ENCODE measurements at regions not wholly inside any gene's neighbourhood (a gene's known extent, or its start where the extent isn't known, plus 50 kb on each side); places are given as distances from the start of the nearest gene placed in this dataset.

GRCh38 chr17:70297397-70297796 is 128.1 kb downstream of the KCNJ2 start:
- H3K9me3 Mint-ChIP-seq = peaks cover 0 to 13% (median 6%) of the 10 kb centered on the region in 7 donors
- no peak overlapping the region for H3K27ac ChIP-seq (ENCODE audit: insufficient read depth, low read length, poor library complexity, severe bottlenecking)
- no peak overlapping the region for H3K27ac Mint-ChIP-seq
- no peak overlapping the region for H3K4me3 ChIP-seq (ENCODE audit: low read depth, low read length)
- no peak overlapping the region for H3K4me3 Mint-ChIP-seq
- no peak for ATAC-seq (ENCODE audit: low read depth in 2 of 2)
- H3K36me3 Mint-ChIP-seq = no peaks in the 10 kb centered on the region
- DNase-seq = no peak
- H3K4me1 Mint-ChIP-seq = no peaks in the 10 kb centered on the region
- H3K27me3 Mint-ChIP-seq = no peaks in the 10 kb centered on the region
- H3K9me3 ChIP-seq (ENCODE audit: control insufficient read depth in 2 of 2, low read length in 2 of 2) = peaks cover 0 to 1% of the 10 kb centered on the region in 2 experiments
- H3K27me3 ChIP-seq (ENCODE audit: control insufficient read depth, insufficient read depth, low read length) = no peaks in the 10 kb centered on the region
- no peaks in the 10 kb centered on the region for H3K4me1 ChIP-seq (ENCODE audit: control insufficient read depth, insufficient read depth, low read length, poor library complexity, severe bottlenecking)
- no peaks in the 10 kb centered on the region for H3K36me3 ChIP-seq (ENCODE audit: control insufficient read depth, insufficient read depth, low read length)

GRCh38 chr17:70298929-70299531 is 129.7 kb downstream of the KCNJ2 start:
- Mint-ChIP-seq H3K4me3 (peak overlapping the region in 1 of 4 donors; percentile 32), H3K36me3 (no peaks in the 10 kb centered on the region), H3K4me1 (no peaks in the 10 kb centered on the region), H3K27me3 (no peaks in the 10 kb centered on the region), H3K27ac (no peak overlapping the region), H3K9me3 (peaks cover 0 to 9% (median 7%) of the 10 kb centered on the region in 7 donors)
- H3K27ac ChIP-seq (ENCODE audit: insufficient read depth, low read length, poor library complexity, severe bottlenecking) = no peak overlapping the region
- H3K4me1 ChIP-seq (ENCODE audit: control insufficient read depth, insufficient read depth, low read length, poor library complexity, severe bottlenecking) = no peaks in the 10 kb centered on the region
- ATAC-seq (ENCODE audit: low read depth in 2 of 2) (no peak), DNase-seq (no peak)
- H3K4me3 ChIP-seq (ENCODE audit: low read depth, low read length) = no peak overlapping the region
- H3K9me3 ChIP-seq (ENCODE audit: control insufficient read depth in 2 of 2, low read length in 2 of 2) = peaks cover 0 to 1% of the 10 kb centered on the region in 2 experiments
- H3K36me3 ChIP-seq (ENCODE audit: control insufficient read depth, insufficient read depth, low read length) = no peaks in the 10 kb centered on the region
- H3K27me3 ChIP-seq (ENCODE audit: control insufficient read depth, insufficient read depth, low read length) = no peaks in the 10 kb centered on the region

DNA sequence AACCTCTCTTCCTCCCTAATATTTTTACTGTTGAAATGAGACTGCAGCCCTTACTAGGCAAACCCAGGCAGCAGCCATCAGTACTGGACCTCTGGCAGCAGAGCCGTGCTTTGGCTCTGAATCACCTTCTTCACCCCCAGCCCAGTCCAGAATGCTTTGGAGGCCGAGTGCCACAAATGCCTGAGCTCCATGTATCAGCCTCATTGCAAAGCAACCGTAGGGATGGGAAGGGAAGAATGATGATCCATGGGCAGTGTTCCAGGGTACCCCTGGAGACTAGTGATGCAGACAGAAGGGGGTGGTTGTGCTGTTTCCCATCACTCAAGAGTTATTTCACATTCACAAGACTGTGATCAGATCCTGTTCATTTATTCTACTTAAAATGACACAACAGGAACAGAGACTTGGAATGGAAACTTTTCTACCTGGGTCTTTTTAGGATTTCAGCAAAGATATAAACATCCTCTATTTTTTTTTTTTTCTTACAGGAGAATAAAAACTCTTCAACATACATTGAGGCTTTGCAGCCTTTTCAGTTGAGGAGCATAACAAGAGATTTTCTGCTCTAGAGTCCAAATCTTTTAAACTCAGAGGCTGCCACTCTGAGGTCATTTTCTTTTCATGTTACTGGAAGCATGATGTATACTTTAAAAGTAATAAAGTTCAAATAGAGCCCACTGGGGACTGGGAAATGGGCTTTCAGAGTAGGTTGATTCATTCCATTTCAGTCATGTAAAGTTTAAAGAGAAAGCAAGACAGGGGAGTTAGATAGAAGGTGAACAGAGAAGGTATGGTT is 138.3 kb downstream of the KCNJ2 start:
- no peak overlapping the region for H3K4me3 Mint-ChIP-seq
- peaks cover 0 to under 1% of the 10 kb centered on the region in 2 experiments for H3K9me3 ChIP-seq (ENCODE audit: control insufficient read depth in 2 of 2, low read length in 2 of 2)
- no peak overlapping the region for H3K4me3 ChIP-seq (ENCODE audit: low read depth, low read length)
- no peaks in the 10 kb centered on the region for H3K27me3 Mint-ChIP-seq
- H3K36me3 ChIP-seq (ENCODE audit: control insufficient read depth, insufficient read depth, low read length) = no peaks in the 10 kb centered on the region
- DNase-seq (no peak), ATAC-seq (ENCODE audit: low read depth in 2 of 2) (no peak)
- no peak overlapping the region for H3K27ac Mint-ChIP-seq
- no peaks in the 10 kb centered on the region for H3K4me1 Mint-ChIP-seq
- no peaks in the 10 kb centered on the region for H3K4me1 ChIP-seq (ENCODE audit: control insufficient read depth, insufficient read depth, low read length, poor library complexity, severe bottlenecking)
- no peak overlapping the region for H3K27ac ChIP-seq (ENCODE audit: insufficient read depth, low read length, poor library complexity, severe bottlenecking)
- no peaks in the 10 kb centered on the region for H3K27me3 ChIP-seq (ENCODE audit: control insufficient read depth, insufficient read depth, low read length)
- no peaks in the 10 kb centered on the region for H3K36me3 Mint-ChIP-seq
- peaks cover 0 to 12% (median 3%) of the 10 kb centered on the region in 7 donors for H3K9me3 Mint-ChIP-seq

- Histone ChIP-seq H3K27ac (ENCODE audit: insufficient read depth, low read length, poor library complexity, severe bottlenecking) (no peak overlapping the region), H3K9me3 (ENCODE audit: control insufficient read depth in 2 of 2, low read length in 2 of 2) (peaks cover 0 to 2% of the 10 kb centered on the region in 2 experiments), H3K4me1 (ENCODE audit: control insufficient read depth, insufficient read depth, low read length, poor library complexity, severe bottlenecking) (no peaks in the 10 kb centered on the region), H3K36me3 (ENCODE audit: control insufficient read depth, insufficient read depth, low read length) (no peaks in the 10 kb centered on the region), H3K27me3 (ENCODE audit: control insufficient read depth, insufficient read depth, low read length) (no peaks in the 10 kb centered on the region), H3K4me3 (ENCODE audit: low read depth, low read length) (no peak overlapping the region)
- DNase-seq (no peak), ATAC-seq (ENCODE audit: low read depth in 2 of 2) (no peak)
- H3K27me3 Mint-ChIP-seq = no peaks in the 10 kb centered on the region
- no peaks in the 10 kb centered on the region for H3K36me3 Mint-ChIP-seq
- no peak overlapping the region for H3K27ac Mint-ChIP-seq
- H3K4me1 Mint-ChIP-seq = no peaks in the 10 kb centered on the region
- no peak overlapping the region for H3K4me3 Mint-ChIP-seq
- H3K9me3 Mint-ChIP-seq = peaks cover 0 to 12% (median 1%) of the 10 kb centered on the region in 7 donors
Measured at GRCh38 chr17:70308618-70309017, 139.3 kb downstream of the KCNJ2 start.

- Mint-ChIP-seq H3K9me3 (peaks cover 0 to 5% (median 1%) of the 10 kb centered on the region in 7 donors), H3K27ac (no peak overlapping the region), H3K36me3 (no peaks in the 10 kb centered on the region), H3K4me1 (no peaks in the 10 kb centered on the region), H3K27me3 (no peaks in the 10 kb centered on the region), H3K4me3 (no peak overlapping the region)
- Histone ChIP-seq H3K4me3 (ENCODE audit: low read depth, low read length) (no peak overlapping the region), H3K4me1 (ENCODE audit: control insufficient read depth, insufficient read depth, low read length, poor library complexity, severe bottlenecking) (no peaks in the 10 kb centered on the region), H3K27ac (ENCODE audit: insufficient read depth, low read length, poor library complexity, severe bottlenecking) (no peak overlapping the region), H3K36me3 (ENCODE audit: control insufficient read depth, insufficient read depth, low read length) (no peaks in the 10 kb centered on the region), H3K9me3 (ENCODE audit: control insufficient read depth in 2 of 2, low read length in 2 of 2) (peaks cover 0 to 2% of the 10 kb centered on the region in 2 experiments), H3K27me3 (ENCODE audit: control insufficient read depth, insufficient read depth, low read length) (no peaks in the 10 kb centered on the region)
- no peak for ATAC-seq (ENCODE audit: low read depth in 2 of 2)
- DNase-seq = no peak
Measured at GRCh38 chr17:70310221-70310672, 140.9 kb downstream of the KCNJ2 start.

DNA sequence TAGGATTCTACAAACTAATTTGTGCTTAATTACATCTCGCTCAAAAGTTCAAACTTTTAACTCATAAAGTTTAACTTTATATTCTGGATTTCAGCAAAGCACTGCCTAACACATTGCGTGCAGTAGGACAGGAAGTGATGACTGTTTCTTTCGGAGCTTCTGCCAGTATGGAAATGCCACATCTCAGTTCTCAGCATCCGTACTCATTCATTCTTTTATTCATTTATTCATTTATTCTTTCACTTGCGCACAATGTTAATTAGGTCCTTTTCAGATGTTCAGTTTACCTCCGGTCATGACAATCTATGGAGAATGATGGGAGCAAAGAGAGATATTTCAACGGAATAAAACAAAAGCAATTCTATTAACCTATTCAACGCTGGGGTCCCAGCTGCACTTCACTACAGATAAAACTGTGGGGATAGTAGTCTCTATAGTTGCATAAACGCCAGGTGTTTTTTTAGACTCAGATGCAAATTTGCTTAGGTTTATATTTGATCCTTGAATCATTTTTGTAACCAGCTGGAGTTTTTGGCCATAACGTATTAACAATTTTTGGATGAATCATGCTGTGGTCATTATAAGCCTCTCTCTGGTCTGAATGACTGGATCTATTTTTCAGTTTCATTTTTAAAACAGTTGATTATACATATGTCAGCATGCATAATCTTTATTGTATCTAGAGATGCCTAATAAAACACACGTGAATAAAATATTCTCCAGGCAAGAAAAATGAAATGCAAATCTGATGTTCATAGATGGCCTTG is 143.9 kb downstream of the KCNJ2 start:
- H3K9me3 ChIP-seq (ENCODE audit: control insufficient read depth in 2 of 2, low read length in 2 of 2) = peaks cover 0 to 2% of the 10 kb centered on the region in 2 experiments
- DNase-seq (no peak), ATAC-seq (ENCODE audit: low read depth in 2 of 2) (no peak)
- no peaks in the 10 kb centered on the region for H3K4me1 ChIP-seq (ENCODE audit: control insufficient read depth, insufficient read depth, low read length, poor library complexity, severe bottlenecking)
- H3K4me3 Mint-ChIP-seq = no peak overlapping the region
- H3K9me3 Mint-ChIP-seq = peaks cover 0 to 10% (median 1%) of the 10 kb centered on the region in 7 donors
- no peak overlapping the region for H3K27ac ChIP-seq (ENCODE audit: insufficient read depth, low read length, poor library complexity, severe bottlenecking)
- H3K27me3 Mint-ChIP-seq = no peaks in the 10 kb centered on the region
- no peaks in the 10 kb centered on the region for H3K36me3 ChIP-seq (ENCODE audit: control insufficient read depth, insufficient read depth, low read length)
- no peak overlapping the region for H3K4me3 ChIP-seq (ENCODE audit: low read depth, low read length)
- H3K36me3 Mint-ChIP-seq = no peaks in the 10 kb centered on the region
- H3K4me1 Mint-ChIP-seq = no peaks in the 10 kb centered on the region
- H3K27ac Mint-ChIP-seq = no peak overlapping the region
- no peaks in the 10 kb centered on the region for H3K27me3 ChIP-seq (ENCODE audit: control insufficient read depth, insufficient read depth, low read length)

DNA sequence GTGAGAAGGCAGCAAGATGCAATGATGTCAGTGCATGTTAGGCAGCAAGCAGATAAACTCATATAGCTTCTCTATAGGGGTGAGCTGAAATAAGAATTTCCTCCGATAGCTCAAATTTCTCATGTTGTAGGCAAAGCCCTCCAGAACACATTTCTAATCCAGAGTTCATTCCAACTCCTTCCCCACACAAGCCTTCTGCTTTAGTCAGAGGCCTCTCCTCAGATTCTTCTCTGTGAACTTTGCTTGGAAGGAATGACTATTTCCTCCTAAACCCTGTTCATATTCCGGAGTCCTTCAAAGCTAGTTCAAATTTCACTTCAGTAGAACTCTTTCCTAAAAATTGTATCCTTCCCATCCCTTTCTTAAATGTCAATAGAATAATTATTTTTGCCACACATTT is 144.8 kb downstream of the KCNJ2 start:
- Mint-ChIP-seq H3K9me3 (peaks cover 0 to 10% (median 2%) of the 10 kb centered on the region in 7 donors), H3K27me3 (no peaks in the 10 kb centered on the region), H3K36me3 (no peaks in the 10 kb centered on the region), H3K4me3 (no peak overlapping the region), H3K27ac (no peak overlapping the region), H3K4me1 (no peaks in the 10 kb centered on the region)
- Histone ChIP-seq H3K4me1 (ENCODE audit: control insufficient read depth, insufficient read depth, low read length, poor library complexity, severe bottlenecking) (no peaks in the 10 kb centered on the region), H3K36me3 (ENCODE audit: control insufficient read depth, insufficient read depth, low read length) (no peaks in the 10 kb centered on the region), H3K9me3 (ENCODE audit: control insufficient read depth in 2 of 2, low read length in 2 of 2) (peaks cover 0 to 2% of the 10 kb centered on the region in 2 experiments), H3K27me3 (ENCODE audit: control insufficient read depth, insufficient read depth, low read length) (no peaks in the 10 kb centered on the region), H3K27ac (ENCODE audit: insufficient read depth, low read length, poor library complexity, severe bottlenecking) (no peak overlapping the region), H3K4me3 (ENCODE audit: low read depth, low read length) (no peak overlapping the region)
- no peak for ATAC-seq (ENCODE audit: low read depth in 2 of 2)
- DNase-seq = no peak
